ENCODE measurements at regions not wholly inside any gene's neighbourhood (a gene's known extent, or its start where the extent isn't known, plus 50 kb on each side); places are given as distances from the start of the nearest gene placed in this dataset.

DNA sequence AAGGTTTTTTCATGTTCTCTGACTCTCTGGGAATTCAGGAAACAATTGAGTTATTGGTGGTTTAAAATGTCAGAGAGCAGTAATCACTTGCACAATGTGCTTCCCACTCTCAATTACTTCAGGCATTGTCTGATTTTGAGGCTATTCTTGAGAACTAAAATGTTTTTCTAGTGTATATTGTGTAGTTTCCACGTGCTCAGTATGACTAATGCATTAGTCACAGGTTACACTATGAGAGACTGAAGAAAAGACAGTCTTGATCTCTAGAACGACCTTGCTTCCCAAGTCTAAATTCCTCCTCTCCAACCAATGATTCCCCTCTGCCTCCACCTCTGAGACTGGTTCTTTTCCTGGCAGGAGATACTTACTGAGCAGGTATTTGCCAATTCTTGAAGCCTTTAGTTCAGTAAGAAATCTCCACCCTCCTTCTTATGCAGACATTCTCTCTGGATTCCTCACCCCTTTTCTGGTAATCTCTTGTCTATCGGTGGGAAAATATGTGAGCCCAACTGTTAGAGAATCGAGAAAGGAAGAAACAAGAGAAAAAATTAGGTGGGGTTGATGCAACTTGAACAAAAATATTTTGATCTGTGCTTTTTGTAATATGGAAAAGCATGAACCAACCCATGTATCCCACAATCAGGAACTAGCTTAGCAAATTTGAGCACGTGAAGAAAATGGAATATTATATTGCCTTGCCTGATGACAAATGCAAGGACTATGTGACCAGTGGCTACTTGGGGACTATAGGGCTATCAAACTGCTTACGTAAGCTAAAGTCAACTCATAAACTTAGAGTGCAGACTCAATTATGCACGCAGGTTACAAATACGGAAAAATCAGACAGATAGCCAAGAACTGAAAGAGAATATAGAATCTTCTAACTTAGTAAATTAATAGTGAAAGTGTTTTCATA is 61.1 kb upstream of the SLC22A16 start:
- peak; percentile 20 for DNase-seq

DNA sequence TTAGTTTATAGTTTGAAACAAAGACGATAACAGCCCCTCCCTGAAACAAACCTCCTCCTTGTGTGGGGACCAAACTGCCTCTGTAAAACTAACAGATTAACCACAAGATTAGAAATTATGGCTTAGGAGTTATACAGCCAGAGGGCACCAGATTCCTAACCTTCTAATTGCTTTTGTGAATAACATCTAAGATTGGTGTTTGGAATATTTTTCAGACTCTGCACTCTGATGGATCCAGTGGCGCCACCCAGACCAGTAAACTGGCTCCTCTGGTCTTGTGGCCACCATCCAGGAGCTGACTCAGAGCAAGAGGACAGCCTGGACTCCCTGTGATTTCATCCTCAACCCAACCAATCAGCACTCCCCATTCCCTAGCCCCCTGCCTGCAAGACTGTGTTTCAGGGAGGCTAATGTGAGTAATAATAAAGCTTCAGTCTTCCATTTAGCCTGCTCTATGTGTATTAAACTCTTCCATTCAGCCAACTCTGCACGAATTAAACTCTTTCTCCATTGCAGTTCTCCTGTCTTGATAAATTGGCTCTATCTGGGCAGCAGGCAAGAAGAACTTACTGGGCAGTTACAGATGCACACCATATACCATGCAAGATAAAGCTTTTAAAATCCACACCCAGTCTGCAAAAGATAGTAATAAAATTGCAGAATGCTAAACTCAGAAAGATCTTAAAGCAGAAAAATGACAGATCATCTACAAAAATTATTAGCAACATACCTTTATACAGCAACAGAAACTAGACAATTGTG is 58.5 kb upstream of the SLC22A16 start:
- DNase-seq, result no peak

DNA sequence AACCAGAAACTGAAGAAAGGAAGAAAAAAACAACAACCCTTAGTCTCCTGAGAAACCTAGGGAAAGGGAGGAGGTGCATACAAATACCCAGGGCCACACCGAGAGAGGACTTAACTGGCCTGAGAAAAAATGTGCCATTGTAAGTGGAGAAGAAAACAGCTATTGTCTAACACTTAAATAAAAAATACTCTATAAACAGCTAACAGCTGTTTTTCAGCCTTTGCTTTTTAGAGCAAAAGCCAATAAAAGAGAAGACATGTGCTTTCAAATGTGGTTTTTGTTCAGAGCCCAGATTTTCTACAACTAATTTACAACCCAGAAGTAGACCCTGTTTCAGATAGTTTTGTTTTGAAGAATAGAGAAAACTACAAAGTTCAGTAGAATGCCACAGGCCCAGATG is 56.0 kb upstream of the SLC22A16 start:
- DNase-seq, result peak; percentile 7

DNA sequence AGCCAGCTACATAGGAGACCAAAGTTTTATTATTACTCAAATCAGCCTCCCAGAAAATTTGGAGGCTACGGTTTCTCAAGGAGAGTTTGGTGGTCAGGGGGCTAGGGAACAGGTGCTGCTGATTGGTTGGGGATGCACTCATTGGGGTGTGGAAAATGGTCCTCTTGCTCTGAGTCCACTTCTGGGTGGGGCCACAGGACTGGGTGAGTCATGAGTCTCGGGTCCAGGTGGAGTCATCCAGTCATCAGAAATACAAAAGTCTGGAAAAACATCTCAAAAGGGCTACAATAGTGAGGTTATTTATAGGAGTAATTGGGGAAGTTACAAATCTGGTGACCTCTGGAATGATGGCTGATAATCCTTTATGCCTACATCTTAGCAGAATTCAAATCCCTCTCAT is 54.3 kb upstream of the SLC22A16 start:
- DNase-seq, result no peak

DNA sequence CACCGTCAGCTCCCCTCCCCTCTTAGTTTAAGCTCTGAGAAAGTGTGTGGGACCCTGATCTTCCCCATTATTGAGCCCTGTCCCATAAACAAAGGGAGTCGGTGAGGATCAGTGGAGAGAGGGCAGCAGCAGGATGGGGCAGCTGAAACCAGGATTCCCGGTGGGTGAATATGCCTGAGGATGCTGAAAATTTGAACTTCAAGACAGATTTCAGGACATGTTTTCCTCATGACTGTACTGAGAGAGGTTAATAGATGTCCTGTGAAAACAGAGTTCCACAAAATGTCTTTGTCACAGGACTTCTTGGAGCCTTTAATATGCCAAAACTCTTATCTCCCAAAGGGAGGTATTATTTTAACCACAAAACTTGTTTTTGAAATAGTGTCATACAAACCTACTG is 53.5 kb upstream of the SLC22A16 start:
- no peak for DNase-seq

DNA sequence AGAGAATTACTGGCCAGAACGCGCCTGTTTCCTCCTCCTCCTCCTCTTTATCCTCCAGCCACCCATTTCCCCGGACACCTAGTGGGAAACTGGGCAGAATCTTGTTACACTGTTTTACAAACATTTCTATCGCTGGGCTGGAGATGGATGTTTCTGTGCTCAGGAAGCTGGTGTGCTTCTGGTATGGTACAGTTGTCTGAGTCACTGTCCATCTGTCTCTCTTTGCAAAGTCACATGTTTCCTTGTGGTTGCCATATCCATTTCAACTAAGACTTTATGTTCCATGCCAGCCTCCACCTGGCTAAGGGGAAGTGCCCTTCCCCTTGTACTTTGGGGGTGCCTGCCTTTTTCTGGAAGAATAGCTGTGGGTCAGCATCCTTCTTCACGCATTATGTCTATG is 52.9 kb upstream of the SLC22A16 start:
- DNase-seq, result no peak

DNA sequence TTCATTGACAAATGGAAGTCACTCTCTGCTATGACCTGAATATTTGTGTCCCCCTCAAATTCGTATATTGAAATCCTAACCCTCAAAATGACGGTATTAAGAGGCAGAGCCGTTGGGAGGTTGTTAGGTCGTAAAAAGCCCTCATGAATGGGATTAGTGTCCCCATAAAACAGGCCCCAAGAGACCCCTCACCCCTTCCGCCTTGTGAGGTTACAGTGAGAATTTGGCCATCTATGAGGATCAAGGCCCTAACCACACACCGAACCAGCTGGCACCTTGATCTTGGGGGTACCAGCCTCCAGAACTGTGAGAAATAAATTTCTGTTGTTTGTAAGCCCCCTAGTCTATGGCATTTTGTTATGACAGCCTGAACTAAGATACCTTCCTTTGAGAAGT is 52.5 kb upstream of the SLC22A16 start:
- no peak for DNase-seq

DNA sequence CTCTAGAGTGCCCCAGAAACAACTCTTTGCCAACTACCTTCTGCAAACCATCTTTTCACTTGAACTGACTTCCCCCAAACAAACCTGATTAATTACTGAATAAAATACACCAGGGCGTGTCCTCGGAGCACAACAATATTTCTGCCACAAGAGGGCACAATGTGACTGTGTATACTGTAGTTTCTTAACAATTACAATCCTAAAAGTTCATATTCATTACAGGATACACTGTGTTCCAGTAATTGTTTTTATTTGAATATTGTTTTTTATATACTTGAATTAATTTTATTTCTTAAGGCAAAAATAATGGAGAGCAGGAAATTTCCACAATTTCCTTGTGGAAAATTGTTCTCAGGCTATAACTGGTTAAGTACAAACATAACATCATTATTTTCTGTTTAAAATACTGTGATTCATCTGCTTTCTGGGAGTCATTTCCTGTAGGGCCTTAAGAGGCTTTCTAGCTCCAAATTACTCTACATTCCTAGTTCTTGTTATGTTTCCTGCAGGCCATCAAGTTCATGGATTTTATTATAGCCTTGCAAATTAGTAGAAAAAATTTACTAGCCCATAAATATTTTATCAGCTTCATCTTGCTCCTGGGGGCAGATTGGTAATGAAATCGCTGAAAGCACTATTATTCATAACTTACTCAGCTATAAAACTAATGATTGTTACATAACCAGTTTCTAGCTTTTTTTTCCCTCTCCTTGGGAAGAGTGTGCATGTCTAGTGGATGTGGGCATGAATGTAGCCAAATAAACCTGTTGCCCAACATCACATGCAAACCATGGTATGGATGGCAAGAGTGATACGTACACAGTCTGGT is 51.9 kb upstream of the SLC22A16 start:
- peak; percentile 86 for DNase-seq

DNA sequence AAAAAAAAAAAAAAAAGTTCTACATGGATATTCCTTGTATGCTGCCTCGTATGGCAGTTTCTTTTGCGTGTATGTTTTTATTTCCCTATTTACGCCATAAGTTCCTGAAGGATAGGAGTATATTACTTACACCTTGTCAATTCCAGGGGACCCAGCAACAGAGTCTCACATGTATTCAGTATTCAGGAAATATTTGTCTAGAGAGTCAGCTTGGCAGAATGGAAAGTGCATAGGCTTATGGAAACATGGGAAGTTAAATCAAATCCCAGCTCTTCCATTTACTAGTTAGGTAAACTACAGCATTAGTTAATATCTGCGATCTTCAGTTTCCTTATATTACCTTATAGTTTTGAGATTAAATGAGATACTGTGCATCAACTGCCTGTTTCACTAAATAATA is 51.1 kb upstream of the SLC22A16 start:
- DNase-seq, result no peak

DNA sequence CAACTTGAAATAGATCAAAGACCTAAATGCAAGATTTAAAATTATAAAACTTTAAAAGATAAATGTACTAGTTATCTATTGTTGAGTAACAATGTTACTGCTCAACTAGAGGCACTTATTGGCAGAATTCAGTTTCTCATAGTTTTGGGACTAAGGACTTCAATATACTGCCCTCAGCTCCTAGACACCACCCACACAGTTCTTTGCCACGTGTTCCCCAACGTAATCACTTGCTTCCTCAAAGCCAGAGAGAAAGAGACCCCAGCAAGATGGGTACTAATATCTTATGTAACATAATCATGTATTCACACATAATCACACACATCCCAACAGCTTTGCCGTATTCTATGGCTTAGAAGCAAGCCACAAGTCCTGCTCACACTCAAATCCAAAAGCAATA is 50.3 kb upstream of the SLC22A16 start:
- DNase-seq, result no peak
